GM19239 (cell line): ENCODE measurements at regions not wholly inside any gene's neighbourhood (a gene's known extent, or its start where the extent isn't known, plus 50 kb on each side); places are given as distances from the start of the nearest gene placed in this dataset.

ENCODE experiments used
- DNase-seq: peaks from one replicate; pipeline ENCODE4 v3.0.0; 2011; ENCODE audit warnings: low spot score; ENCODE audit not compliant: insufficient read length
- FAIRE-seq: peaks from 2 replicates; lab custom pipeline; 2011; peaks lifted over from hg19 to GRCh38; lab: Jason Lieb, UNC

DNA sequence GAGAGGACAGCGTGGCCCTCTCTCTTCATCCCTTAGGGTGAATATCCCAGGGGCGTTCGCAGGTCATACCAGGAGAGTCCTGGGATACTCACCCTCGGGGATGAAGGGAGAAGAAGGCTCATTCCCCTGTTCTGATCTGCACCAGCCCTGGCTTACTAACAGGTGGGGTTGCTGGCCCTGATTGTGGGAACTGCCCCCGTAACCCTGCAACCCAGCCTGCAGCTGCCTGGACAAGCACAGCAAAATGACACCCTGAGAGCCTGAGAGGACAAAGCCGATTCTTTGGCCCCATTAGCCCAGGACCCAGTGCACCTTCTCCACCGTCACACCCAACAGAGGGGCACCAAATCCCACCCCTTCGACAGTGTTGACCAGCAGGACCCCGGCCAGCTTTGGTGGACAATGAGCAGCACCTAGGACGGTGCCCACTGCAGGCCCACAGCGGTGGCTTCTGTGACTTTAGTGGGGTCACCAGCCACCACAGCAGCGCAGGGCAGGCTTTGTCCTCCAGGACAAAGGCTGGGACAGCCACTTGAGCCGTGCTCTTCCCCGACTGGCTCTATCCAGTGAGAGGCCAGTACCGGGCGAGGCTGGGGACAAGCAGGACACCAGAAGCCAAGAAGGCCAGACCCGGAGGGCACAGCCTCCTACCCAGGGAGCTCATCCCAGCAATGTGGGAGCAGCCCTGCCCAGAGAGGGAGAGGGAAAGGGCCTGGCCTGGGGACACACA, 98.5 kb upstream of the RTL6 start:
- DNase-seq (no peak), FAIRE-seq (no peak)

DNA sequence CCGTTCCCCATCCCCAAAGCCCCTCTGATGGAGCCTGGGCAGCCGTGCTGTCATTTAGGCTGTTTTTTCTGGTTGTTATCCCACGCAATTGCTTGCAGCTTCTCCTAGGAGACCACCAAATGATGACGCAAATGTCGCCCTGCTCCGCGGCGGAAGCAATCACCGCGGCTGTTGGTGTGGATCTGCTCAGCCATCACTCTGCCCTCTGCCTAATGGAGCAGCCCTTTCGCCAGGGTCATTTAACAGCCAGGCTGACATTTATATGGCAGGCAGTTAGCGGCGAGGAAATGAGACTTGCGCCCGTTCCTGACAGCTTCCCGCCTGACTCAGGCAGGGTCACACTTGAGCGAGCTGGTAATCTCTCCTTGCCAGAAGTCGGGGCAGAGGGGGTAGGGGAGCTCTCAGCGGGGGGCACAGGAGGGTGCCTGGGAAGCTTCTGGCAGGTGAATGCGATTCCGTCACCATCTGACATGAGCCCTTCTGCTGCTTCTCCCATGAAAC, 97.9 kb upstream of the RTL6 start:
- no peak for DNase-seq
- FAIRE-seq: no peak

DNA sequence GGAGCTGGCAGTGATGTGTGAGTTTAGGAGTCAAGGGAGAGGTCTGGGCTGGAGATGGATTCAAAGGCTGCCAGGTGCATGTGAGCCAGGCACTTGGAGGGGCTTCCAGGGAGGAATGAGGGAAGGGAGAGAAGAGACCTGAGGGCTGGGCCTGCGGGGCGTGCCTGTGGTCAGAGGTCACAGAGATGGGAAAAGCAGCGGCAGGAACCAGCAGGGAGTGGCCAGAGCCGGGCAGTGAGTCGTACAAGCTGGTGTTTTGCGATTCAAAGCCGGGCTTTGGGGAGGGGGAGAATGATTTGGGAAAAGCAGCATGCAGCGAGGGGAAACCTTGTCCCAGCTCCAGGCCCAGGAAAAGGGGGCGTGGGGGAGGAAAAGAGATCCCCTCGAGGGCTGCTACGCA, 96.9 kb upstream of the RTL6 start:
- FAIRE-seq (no peak), DNase-seq (no peak)

DNA sequence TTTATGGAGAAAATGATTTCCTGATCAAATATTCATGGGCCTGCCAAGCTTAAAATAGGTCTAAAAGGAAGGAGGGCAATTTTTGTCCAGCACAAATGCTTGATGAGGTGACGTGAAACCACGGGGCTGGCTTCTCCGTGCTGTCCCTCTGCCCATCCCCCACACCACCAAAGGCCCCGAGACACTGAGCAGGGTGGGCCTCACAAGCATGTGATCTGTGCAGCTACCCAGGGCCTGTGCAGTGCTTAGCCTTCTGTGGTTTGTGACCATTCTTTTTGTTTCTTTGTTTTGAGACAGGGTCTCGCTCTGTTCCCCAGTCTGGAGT, 94.8 kb upstream of the RTL6 start:
- DNase-seq (no peak), FAIRE-seq (no peak)

DNA sequence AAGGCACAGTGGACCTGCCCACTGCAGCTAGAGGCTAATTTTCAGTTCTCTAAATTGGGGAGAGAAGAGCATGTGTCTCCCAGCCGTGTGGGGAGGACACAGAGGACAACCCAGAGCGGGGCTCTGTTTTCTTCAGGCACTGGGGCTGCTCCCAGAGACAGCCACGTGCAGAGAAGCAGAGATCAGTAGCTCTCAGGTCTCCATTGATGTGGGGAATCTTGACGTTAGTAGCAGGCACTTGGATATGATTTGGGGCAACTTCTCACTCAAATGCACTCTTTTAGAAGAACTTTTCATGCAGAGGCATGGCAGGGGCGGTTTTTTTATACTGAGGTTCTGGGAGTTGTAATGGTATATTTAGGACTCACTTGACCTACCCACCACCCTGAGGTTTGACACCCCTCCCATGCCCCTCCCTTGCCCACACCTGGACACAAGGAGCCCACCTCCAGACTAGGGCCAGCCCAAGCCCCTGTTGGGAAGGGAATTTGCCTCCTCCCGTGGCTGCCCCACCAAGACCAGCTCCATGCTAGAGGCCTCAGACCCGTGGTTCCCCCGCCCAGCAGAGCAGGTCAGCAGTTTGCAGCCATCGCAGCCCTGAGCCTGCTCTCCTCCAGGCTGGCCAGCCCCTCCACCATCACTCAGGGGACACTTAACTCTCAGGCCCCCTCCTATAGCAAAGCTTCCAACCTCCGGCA, 94.2 kb upstream of the RTL6 start:
- DNase-seq (no peak), FAIRE-seq (no peak)

DNA sequence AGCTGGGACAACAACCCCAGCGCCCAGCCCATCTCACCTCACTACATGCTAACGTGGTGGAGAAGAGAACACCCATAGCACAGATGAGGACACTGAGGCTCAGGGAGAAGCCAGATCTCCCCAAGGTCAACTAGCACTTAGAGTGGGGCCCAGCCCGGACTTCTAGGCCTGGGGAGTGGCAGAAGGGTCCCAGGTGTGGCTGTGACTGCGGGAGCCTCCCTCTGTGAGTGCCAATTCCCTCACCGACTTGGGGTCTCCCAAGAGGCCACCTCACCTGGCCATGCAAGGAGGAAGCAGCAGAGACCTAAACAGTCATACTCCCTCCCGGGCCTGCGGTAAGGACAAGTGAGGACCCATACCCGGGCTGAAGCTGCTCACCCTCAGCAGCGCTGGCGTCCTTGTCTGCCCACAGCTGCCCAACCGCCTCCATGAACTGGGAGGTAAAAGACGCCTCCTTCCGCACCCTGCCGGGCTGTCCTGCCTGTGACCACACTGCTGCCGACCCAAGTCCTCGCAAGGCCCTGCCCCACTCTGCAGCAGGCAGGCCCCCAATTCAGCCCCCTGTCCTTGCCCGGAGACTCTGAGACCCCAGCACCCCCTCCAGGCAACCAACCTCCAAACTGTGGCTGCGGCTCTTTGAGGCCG, 93.2 kb upstream of the RTL6 start:
- DNase-seq: no peak
- FAIRE-seq: no peak

DNA sequence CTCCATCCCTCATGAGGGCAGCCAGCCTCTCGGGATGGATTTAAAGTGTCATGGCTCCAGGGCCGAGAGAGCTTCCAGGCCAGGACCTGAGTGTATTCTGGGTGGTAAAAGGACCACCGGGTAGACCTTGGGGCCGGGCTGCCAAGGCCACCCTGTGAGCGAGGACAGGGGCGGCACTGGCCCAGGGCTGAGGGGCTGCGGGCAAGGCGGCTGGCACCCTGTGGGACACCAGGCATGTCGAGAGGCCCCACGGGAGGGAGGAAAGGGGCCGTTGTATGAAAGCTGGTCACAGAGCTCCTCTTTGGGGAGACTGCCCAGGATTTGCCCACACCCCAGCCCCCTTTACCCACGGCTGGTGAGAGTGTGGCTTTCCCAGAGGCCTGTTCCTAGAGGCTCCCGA, 92.3 kb upstream of the RTL6 start:
- FAIRE-seq (no peak), DNase-seq (no peak)

DNA sequence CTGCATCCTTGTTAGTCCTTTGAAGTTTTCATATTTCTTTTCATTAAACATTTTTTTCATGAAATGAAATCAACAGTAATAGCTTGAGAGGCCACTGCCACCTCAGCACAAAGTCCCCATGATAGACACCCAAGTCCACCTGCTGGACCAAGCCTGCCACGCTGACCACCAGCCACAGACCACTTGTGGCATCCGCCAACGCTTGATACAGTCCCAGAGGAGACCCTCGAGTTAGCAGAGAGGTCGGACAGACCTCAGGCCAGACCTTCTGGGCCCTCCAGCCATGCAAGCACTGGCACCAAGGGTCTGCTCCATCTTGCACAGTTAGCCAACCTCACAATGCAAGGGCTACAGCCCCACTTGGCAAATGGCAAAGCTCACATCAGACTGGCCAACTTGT, 91.8 kb upstream of the RTL6 start:
- DNase-seq (no peak), FAIRE-seq (no peak)

DNA sequence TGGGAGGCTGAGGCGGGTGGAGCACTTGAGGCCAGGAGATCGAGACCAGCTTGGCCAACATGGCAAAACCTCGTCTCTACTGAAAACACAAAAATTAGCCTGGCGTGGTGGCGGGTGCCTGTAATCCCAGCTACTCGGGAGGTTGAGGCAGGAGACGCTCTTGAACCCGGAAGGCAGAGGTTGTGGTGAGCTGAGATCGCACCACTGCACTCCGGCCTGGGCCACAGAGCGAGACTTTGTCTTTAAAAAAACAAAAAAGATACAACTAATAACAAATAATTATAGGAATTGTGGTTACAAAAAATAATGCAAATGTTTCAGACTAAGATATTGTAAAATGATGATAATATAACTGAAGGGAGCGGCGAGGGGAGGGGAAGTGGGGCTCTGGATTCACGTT, 90.3 kb upstream of the RTL6 start:
- no peak for DNase-seq
- FAIRE-seq: no peak

DNA sequence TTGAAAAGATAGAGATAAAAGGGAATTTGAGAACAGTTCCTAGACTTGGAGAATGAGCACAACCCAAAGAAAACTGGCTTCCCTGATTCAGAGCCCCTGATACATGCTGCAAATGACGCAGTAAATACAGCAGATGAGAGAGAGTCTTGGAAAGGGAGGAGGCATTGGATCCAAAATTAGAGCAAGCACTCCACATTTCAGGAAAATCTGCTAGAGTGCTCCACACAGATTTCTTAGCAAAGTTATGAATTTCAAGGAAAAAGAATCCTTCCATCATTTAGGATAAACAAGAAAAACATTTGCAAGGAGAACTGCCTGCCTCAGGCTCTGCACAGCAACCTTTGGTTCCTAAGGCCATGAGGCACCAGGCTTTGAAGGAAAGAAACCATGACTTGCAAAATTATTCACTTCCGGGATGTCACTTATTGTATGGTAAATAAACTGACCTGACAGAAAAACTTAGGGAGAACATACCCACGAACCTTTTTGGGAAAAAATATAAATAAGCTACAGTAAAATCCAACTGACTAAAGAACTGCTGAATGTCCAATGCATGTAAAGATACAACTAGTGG, 89.8 kb upstream of the RTL6 start:
- FAIRE-seq (no peak), DNase-seq (no peak)

DNA sequence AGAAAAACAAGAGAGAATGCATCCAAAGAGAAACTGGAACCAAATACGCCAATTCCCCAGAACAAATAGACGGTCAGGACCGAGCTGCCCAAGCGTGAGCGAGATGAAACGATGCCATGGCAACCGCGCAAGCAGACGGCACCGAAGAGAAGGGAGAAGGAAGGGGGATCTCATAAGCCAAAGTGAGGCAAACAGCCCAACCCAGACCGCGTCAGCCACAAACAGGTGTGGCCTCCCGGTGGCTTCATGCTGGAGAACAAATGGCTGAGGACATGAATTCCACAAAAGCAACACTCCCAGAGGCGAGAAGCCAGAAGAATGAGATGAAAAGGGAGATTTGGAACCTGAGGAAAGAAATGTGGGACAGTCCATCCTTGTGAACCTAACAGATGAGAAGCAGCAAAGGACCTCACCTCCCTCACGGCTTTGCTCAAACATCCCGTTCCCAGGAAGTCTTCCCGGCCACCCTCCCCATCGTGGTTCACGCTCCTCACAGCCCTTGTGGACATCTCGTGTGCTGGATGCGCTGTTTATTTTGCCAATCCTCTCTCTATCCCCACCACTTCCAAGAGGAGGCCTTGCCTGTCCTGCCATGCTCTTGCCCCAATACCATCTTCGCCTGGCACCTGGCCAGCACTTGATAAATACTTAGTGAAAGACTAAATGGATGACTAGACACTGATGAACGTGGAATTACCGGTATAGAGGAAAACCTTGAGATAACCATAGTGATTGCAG, 89.1 kb upstream of the RTL6 start:
- DNase-seq (no peak), FAIRE-seq (no peak)

DNA sequence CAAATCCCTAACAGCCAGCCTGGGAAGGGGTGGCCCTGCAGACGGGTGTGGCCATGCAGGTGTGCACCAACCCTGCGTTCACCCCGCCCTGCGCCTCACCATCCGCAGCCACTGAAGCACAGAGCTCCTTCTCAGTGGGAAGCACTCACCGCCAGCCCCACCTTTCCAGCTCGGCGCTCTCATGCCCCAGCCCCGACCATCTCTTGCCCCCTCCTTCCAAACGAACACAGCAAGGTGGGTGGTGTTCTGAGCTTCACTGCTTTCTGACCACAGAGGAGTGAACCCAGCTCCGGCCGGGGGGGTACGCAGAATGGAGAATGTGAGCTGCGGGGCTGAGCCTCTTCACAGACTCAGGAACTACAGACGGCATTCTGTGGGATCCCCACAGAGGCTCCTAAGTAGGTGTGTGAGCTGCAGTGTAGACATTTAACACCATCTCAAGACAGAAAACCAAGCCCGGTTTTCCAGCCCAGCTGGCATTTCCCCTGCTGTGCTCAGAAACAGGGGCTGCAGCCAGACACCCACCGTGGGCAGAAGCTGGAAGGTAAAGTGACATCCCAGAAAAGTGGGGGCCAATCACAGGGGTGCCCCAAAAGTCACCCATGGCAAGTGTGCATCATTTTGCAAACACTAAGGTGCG, 88.4 kb upstream of the RTL6 start:
- no peak for FAIRE-seq

DNA sequence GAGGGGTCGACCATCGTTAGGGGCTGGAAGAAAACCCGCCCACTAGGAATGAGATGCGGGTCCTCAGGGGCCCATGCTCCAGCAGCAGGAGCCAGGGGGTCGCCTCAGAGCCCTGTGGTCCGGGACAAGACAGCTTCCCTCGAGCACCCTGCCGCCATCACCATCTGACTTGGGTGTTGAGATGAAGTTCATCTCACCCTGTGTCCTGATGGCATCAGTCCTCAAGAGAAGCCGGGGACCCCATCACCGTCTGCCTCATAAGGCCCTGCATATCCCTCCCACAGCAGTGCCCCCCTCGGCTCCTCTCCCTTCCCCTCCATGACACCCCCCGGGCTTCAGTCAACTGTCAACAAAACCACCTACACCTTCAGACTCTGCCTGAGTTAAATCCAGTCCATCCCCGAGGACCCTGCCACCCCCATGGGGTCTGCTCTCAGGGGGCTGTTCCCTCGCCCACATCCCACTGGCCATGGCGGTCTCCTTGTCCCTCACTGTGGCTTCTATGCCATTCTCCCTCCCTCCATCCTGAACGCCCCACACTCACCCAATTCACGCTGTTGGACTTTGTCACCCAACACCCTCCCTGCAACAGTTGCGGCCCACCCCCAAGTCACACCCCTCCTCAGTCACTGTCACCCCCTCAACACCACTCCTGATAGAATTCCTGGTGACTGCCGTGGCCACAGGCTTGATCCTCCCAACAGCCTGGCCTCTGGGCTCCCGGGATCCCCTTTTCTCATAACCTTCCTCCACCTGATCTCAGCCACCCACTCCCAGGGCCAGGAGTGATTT, 87.7 kb upstream of the RTL6 start:
- FAIRE-seq: no peak
- DNase-seq: no peak

More for the DNA sequence above, 88.4 kb upstream of the RTL6 start:
- no peak for DNase-seq

DNA sequence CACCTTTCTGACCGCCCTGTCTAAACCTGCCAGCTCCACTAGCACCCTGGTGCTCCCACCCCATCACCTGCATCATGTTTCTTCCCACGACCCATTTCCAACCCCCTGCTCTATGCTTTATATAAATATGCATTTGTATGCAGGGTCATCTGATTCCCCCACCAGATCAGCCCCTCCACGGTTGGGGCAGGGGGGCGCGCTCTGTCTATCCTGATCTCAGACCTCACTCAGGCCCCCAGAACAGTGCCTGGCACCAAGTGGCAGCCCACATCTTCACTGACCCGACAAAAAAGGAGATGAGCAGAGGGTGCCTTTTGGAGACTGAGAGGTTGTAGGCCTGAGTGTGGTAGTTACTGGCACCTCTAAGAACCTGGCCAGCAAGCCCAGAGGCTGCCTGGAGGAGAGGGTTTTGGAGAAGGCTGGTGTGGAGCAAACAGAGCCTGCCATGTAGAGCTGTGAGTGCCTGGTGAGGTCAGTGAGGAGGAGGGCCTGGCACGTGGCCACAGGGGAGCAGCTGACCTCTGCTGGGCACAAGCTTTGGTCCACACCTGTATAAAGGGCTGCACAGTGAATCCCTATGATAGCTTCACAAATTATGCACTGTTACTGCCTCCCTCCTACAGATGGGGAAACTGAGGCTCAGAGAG, 86.3 kb upstream of the RTL6 start:
- FAIRE-seq: no peak
- DNase-seq: no peak

DNA sequence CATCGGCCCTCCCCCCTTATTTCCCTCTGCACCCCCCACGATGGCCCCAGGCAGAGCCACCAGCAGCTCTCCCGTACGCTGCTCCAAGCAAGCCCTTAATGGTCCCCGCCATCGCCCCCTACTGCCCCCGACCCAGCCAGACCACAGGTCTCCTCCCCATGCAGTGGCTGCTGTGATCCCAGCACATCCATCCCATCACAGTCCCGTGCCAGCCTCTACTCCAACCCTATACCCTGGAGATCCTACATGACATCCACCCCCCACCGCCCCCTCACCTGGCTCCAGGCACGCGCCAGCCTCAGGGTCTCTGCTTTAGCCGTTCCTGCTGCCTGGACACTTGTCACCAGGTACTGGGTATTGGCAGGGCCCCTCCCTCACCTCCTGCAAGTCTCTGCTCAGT, 85.8 kb upstream of the RTL6 start:
- no peak for FAIRE-seq
- no peak for DNase-seq

DNA sequence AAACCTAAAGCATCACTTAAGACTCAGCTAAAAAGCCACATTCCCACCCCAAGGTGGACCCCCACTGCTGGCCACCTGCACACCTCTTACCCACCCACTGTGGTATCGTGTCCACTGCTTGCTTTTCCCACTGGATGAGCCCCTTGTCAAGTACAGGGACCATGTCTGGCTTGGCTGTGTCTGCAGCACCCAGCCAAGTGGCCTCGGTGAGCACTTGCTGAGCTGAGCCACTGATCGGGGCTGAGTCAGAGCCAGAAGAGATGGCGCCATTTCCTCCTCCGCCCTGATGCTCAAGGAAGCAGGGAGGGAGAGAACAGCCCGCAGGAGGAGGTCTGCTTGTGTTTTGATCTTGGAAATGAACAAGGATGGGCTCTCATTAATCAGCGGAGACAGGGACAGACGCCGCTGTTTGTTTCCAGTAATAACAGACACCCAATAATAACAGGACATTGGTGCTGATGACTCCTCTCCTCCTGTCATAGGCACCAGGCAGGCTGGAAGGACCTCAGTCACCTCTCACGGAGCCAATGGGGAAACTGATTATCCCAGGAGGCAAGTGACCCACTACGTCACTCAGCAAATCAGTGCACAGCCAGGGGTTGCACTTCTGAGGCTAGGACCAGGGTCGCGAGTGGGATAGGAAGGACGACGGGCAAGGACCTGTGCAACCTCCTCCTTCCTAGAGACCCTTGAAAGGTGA, 85.2 kb upstream of the RTL6 start:
- DNase-seq (no peak), FAIRE-seq (no peak)

DNA sequence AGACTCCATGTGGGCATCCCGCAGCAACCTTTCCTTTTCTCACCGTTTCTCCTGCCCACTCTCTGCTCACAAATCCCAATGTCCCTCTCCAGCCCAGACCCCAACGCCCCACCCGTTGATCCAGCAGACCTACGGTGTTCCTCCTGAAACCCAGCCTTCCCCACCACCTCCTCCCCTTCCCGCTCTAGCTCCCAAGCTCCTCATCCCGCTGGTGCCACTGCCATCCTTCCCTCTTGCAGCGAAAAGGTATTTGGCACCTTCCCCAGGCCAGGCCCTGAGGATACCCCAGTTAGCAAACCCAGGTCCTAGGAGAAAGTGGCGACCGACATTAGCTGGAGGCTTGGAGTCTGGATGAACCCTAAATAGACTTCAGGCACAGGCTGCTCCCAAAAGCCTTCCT, 84.0 kb upstream of the RTL6 start:
- no peak for DNase-seq
- FAIRE-seq: no peak

DNA sequence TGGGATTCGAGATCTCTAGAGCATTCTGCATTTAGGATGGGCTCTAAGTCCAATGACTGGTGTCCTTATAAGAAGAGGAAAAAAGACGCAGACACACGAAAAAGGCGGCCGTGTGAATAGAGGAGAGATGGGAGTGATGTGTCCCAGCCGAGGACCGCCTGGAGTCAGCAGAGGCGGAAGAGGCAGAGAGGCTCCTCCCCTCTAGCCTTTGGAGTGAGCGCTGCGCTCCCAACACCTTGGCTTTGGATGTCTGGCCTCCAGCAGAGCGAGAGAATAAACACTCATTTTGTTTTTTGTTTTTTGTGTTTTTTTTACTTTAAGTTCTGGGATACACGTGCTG, 83.0 kb upstream of the RTL6 start:
- DNase-seq: no peak
- FAIRE-seq: no peak
